A549 (cell line): ENCODE measurements at regions not wholly inside any gene's neighbourhood (a gene's known extent, or its start where the extent isn't known, plus 50 kb on each side); places are given as distances from the start of the nearest gene placed in this dataset.

Experiments
- ATAC-seq, 2 experiments: fragments of 200-7000 bp in 1 of 2; fragments of >200 bp in 1 of 2; cut with Nextera tagmentation in 1 of 2; cut with Tn5 transposase in 1 of 2; 3 replicates each; pipeline versions ENCODE4 v1.8.0 to v1.9.1; 2018 to 2020; ENCODE audit warnings: mild to moderate bottlenecking in 1 of 2, moderate library complexity in 1 of 2
- CTCF ChIA-PET: fragments of 300-600 bp; sonication (Branson Sonifier 250); formaldehyde crosslinking; extraction: SDS; loops from one replicate; lab custom pipeline; 2021; ENCODE audit warnings: antibody characterized with exemption, inconsistent platforms; lab: Yijun Ruan, JAX
- POLR2A ChIA-PET: fragments of 350-600 bp; formaldehyde crosslinking; extraction: SDS; loops from one replicate; lab custom pipeline; 2021; ENCODE audit warnings: antibody characterized with exemption, inconsistent platforms; lab: Yijun Ruan, JAX
- DNase-seq, 2 experiments: peaks; one replicate each; pipeline versions ENCODE4 v3.0.0 to v3.0.0-alpha.2; 2011 to 2016; ENCODE audit warnings: low read depth in 1 of 2, low spot score in 1 of 2
- FAIRE-seq: peaks from 2 replicates; lab custom pipeline; 2011; peaks lifted over from hg19 to GRCh38; lab: Jason Lieb, UNC
- H3K27ac ChIP-seq, 2 experiments: fragments of >200 bp; sonication (Bioruptor Twin); formaldehyde crosslinking; 3 replicates each; pipeline ENCODE4 v1.5.1; 2016 to 2017
- H3K4me1 ChIP-seq: fragments of >200 bp; sonication (Bioruptor Twin); formaldehyde crosslinking; 3 replicates; pipeline ENCODE4 v1.6.1; 2016
- H3K4me2 ChIP-seq: fragments of >200 bp; sonication (Bioruptor Twin); formaldehyde crosslinking; 3 replicates; pipeline ENCODE4 v1.6.1; 2016
- H3K4me3 ChIP-seq: fragments of >200 bp; sonication (Bioruptor Twin); formaldehyde crosslinking; 3 replicates; pipeline ENCODE4 v1.5.1; 2016
- H3K9me3 ChIP-seq: fragments of >200 bp; sonication (Bioruptor Twin); formaldehyde crosslinking; 3 replicates; pipeline ENCODE4 v1.6.1; 2016
- CBX2 ChIP-seq: fragments of 200-600 bp; sonication (generic); IDR thresholded peaks from 2 replicates; pipeline ENCODE4 v1.6.1; 2016; ENCODE audit warnings: low read depth, mild to moderate bottlenecking, borderline replicate concordance
- CHD4 ChIP-seq: fragments of 200-600 bp; sonication (generic); IDR thresholded peaks from 2 replicates; pipeline ENCODE4 v1.6.1; 2016; ENCODE audit warnings: antibody characterized with exemption, mild to moderate bottlenecking, borderline replicate concordance
- EHF ChIP-seq: fragments of 250-450 bp; sonication (Bioruptor Pico); IDR thresholded peaks from 2 replicates; pipeline ENCODE4 v1.5.0; 2020; ENCODE audit warnings: mild to moderate bottlenecking
- FOSB ChIP-seq: fragments of 250-450 bp; sonication (Bioruptor Pico); IDR thresholded peaks from 2 replicates; pipeline ENCODE4 v1.5.0; 2020; ENCODE audit warnings: mild to moderate bottlenecking, moderate library complexity
- FOSL2 ChIP-seq, 2 experiments: fragments of 450-650 bp in 1 of 2; fragments of >200 bp in 1 of 2; sonication (Bioruptor Twin) in 1 of 2; formaldehyde crosslinking; IDR thresholded peaks; 2 replicates each; pipeline versions ENCODE4 v1.5.0 to v1.6.1; 2016 to 2020; ENCODE audit warnings: mild to moderate bottlenecking in 1 of 2, moderate library complexity in 1 of 2
- GATA3 ChIP-seq: IDR thresholded peaks from 2 replicates; pipeline ENCODE4 v1.6.1; 2012; ENCODE audit warnings: borderline replicate concordance
- HDAC2 ChIP-seq: fragments of 200-600 bp; sonication (generic); IDR thresholded peaks from 2 replicates; pipeline ENCODE4 v1.6.1; 2016
- HEYL ChIP-seq: fragments of 250-450 bp; sonication (Bioruptor Pico); IDR thresholded peaks from 2 replicates; pipeline ENCODE4 v1.8.0; 2021; ENCODE audit warnings: mild to moderate bottlenecking, moderate library complexity
- HOXA7 ChIP-seq: fragments of 250-450 bp; sonication (Bioruptor Pico); IDR thresholded peaks from 2 replicates; pipeline ENCODE4 v1.5.0; 2020; ENCODE audit warnings: mild to moderate bottlenecking, moderate library complexity
- JUNB ChIP-seq: fragments of >200 bp; sonication (Bioruptor Twin); formaldehyde crosslinking; IDR thresholded peaks from 2 replicates; pipeline ENCODE4 v1.6.1; 2016
- KDM1A ChIP-seq: fragments of 200-600 bp; sonication (generic); IDR thresholded peaks from 2 replicates; pipeline ENCODE4 v1.6.1; 2016; ENCODE audit warnings: low read depth, mild to moderate bottlenecking
- MAFK ChIP-seq: fragments of 450-650 bp; IDR thresholded peaks from 2 replicates; pipeline ENCODE4 v1.6.1; 2014; ENCODE audit not compliant: partially characterized antibody
- NR3C1 ChIP-seq: fragments of >200 bp; sonication (Bioruptor Twin); formaldehyde crosslinking; IDR thresholded peaks from 3 replicates; pipeline ENCODE4 v1.6.1; 2017
- POLR2A ChIP-seq: IDR thresholded peaks from 2 replicates; pipeline ENCODE4 v1.6.1; 2012; ENCODE audit warnings: mild to moderate bottlenecking, low read length
- POLR2AphosphoS2 ChIP-seq: conservative IDR thresholded peaks from 2 replicates; pipeline ENCODE4 v1.6.1; 2012; ENCODE audit warnings: low read length, improper control_type of control experiment, inconsistent platforms
- RAD21 ChIP-seq, 2 experiments: fragments of >200 bp in 1 of 2; sonication (Bioruptor Twin) in 1 of 2; formaldehyde crosslinking in 1 of 2; IDR thresholded peaks in 1 of 2; conservative IDR thresholded peaks in 1 of 2; 2 replicates in 1 of 2; 3 replicates in 1 of 2; pipeline ENCODE4 v1.6.1; 2012 to 2018; ENCODE audit warnings: inconsistent platforms in 1 of 2
- RCOR1 ChIP-seq: fragments of 150-350 bp; IDR thresholded peaks from 2 replicates; pipeline ENCODE4 v1.6.1; 2014; ENCODE audit warnings: antibody characterized with exemption, low read length, low read depth
- TP53 ChIP-seq: fragments of 250-450 bp; sonication (Bioruptor Pico); IDR thresholded peaks from 2 replicates; pipeline ENCODE4 v1.5.0; 2021; ENCODE audit warnings: mild to moderate bottlenecking, moderate library complexity
- ZFP36 ChIP-seq: fragments of 450-650 bp; IDR thresholded peaks from 2 replicates; pipeline ENCODE4 v1.6.1; 2014; ENCODE audit warnings: borderline replicate concordance; ENCODE audit not compliant: partially characterized antibody
- ZSCAN20 ChIP-seq: fragments of 250-450 bp; sonication (Bioruptor Pico); IDR thresholded peaks from 2 replicates; pipeline ENCODE4 v1.8.0; 2022; ENCODE audit warnings: mild to moderate bottlenecking, moderate library complexity
- WGBS: methylation state at CpG from one replicate; pipeline ENCODE4 v1.1.6; 2017; ENCODE audit errors: missing lambda C conversion rate; 5-methylcytosine and 5-hydroxymethylcytosine counted together
- TF ChIP-seq, protein P1 (sequence below): IDR thresholded peaks from 2 replicates; pipeline ENCODE4 v1.6.1; 2012
- TF ChIP-seq, protein P2 (sequence below): fragments of >200 bp; sonication (Bioruptor Twin); formaldehyde crosslinking; IDR thresholded peaks from 3 replicates; pipeline ENCODE4 v1.6.1; 2016
- TF ChIP-seq, protein P3 (sequence below): fragments of >200 bp; sonication (Bioruptor Twin); formaldehyde crosslinking; IDR thresholded peaks from 3 replicates; pipeline ENCODE4 v1.5.1; 2016

DNA sequence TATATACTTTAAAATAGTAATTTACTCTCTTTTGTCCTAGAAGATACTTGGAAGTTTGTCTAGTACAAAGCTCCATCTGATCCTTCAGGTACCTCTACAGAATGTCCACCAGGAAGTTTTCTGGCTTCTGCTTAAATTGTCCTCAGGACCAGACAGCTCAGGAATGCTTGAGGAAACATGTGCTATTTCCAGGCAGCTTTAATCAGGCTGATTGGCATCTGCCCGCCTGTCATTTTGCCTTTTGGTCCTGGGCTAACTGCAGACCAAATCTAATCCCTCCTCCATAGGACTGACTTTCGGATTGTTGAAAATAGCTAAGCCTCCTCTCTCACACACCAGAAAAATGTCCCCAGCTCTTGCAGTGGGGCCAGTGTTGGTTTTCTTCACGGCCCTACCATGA, 113.4 kb upstream of the RGMA start:
- FAIRE-seq, result no peak
- WGBS, result 12% methylated on average over 3 of the region's 3 CpGs
- POLR2A ChIA-PET, result no interaction called here

DNA sequence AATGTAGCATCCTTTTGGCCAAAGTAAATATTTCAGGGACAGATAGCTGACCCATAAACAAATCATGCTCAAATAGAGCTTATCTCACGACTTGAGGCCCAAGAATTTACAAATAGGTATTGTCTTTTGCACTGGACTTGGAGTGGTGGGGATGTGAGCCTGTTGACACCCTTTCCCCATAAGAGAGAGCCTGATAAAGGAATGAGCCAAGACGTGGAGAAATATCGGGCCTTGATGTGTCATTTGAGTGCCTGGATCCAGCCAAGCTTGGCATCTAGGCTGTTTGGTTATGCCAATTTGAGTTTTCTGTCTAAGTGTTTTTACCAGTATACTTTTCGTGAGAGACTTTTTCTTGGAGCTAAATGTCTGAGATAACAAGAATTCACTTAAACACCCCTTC, 112.9 kb upstream of the RGMA start:
- H3K27ac ChIP-seq, result no peak overlapping the region
- no peak for ATAC-seq
- no peak for FAIRE-seq
- no peaks in the 10 kb centered on the region for H3K4me1 ChIP-seq
- TF ChIP-seq TP53 (CRISPR knock-in tag), result no peak
- TF ChIP-seq MAFK, result no peak
- no peak for TF ChIP-seq RCOR1
- no peak for TF ChIP-seq FOSB (CRISPR knock-in tag)
- TF ChIP-seq HOXA7, result no peak
- TF ChIP-seq HDAC2, result no peak
- no peak for TF ChIP-seq NR3C1
- no peak for TF ChIP-seq ZSCAN20
- no peak for TF ChIP-seq HEYL
- TF ChIP-seq, protein P1, sequence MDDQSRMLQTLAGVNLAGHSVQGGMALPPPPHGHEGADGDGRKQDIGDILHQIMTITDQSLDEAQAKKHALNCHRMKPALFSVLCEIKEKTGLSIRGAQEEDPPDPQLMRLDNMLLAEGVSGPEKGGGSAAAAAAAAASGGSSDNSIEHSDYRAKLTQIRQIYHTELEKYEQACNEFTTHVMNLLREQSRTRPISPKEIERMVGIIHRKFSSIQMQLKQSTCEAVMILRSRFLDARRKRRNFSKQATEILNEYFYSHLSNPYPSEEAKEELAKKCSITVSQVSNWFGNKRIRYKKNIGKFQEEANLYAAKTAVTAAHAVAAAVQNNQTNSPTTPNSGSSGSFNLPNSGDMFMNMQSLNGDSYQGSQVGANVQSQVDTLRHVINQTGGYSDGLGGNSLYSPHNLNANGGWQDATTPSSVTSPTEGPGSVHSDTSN, result no peak
- TF ChIP-seq ZFP36, result no peak
- no peak for TF ChIP-seq RAD21 (conservative IDR thresholded peaks at IDR 0.05 in 1 of 2, IDR thresholded peaks at IDR 0.05 in 1 of 2)
- TF ChIP-seq POLR2A, result no peak
- TF ChIP-seq CHD4, result no peak
- TF ChIP-seq POLR2AphosphoS2, result no peak
- TF ChIP-seq, all 56 proteins: peak for 0
- no peak for DNase-seq
- WGBS, result 11% methylated on average over 4 of the region's 4 CpGs
- ChIA-PET POLR2A (no interaction called here), CTCF (interaction anchor here (0.6 to 1.6 kb wide), 6 partner anchors 9 to 100 kb away, joined by 3 to 4 read pairs (median 3); no protein-coding TSS in a partner anchor)
- Histone ChIP-seq H3K4me3 (no peak overlapping the region), H3K9me3 (no peaks in the 10 kb centered on the region; the same call in 2 of the 3 replicates), H3K4me2 (no peak overlapping the region)

More for the DNA sequence above, 113.4 kb upstream of the RGMA start:
- ATAC-seq (no peak), DNase-seq (no peak)
- TF ChIP-seq GATA3 (no peak), JUNB (no peak), KDM1A (no peak), FOSL2 (IDR thresholded peaks at IDR 0.05) (no peak), FOSL2 (CRISPR knock-in tag; IDR thresholded peaks at IDR 0.05) (no peak), POLR2A (no peak), ZFP36 (no peak), TP53 (CRISPR knock-in tag) (no peak), EHF (CRISPR knock-in tag) (no peak), CBX2 (no peak), HEYL (no peak)
- TF ChIP-seq, protein P2, sequence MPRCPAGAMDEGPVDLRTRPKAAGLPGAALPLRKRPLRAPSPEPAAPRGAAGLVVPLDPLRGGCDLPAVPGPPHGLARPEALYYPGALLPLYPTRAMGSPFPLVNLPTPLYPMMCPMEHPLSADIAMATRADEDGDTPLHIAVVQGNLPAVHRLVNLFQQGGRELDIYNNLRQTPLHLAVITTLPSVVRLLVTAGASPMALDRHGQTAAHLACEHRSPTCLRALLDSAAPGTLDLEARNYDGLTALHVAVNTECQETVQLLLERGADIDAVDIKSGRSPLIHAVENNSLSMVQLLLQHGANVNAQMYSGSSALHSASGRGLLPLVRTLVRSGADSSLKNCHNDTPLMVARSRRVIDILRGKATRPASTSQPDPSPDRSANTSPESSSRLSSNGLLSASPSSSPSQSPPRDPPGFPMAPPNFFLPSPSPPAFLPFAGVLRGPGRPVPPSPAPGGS, result no peak
- TF ChIP-seq, protein P3, sequence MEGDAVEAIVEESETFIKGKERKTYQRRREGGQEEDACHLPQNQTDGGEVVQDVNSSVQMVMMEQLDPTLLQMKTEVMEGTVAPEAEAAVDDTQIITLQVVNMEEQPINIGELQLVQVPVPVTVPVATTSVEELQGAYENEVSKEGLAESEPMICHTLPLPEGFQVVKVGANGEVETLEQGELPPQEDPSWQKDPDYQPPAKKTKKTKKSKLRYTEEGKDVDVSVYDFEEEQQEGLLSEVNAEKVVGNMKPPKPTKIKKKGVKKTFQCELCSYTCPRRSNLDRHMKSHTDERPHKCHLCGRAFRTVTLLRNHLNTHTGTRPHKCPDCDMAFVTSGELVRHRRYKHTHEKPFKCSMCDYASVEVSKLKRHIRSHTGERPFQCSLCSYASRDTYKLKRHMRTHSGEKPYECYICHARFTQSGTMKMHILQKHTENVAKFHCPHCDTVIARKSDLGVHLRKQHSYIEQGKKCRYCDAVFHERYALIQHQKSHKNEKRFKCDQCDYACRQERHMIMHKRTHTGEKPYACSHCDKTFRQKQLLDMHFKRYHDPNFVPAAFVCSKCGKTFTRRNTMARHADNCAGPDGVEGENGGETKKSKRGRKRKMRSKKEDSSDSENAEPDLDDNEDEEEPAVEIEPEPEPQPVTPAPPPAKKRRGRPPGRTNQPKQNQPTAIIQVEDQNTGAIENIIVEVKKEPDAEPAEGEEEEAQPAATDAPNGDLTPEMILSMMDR, result no peak
- CTCF ChIA-PET, result interaction anchor here (0.6 to 1.6 kb wide), 6 partner anchors 9 to 101 kb away, joined by 3 to 4 read pairs (median 3); no protein-coding TSS in a partner anchor
- no peaks in the 10 kb centered on the region for H3K4me1 ChIP-seq
- no peak overlapping the region for H3K4me2 ChIP-seq
- H3K9me3 ChIP-seq, result no peaks in the 10 kb centered on the region; the same call in 2 of the 3 replicates
- H3K4me3 ChIP-seq, result no peak overlapping the region
- no peak overlapping the region for H3K27ac ChIP-seq
